HG03045 (cell line): ENCODE measurements at regions not wholly inside any gene's neighbourhood (a gene's known extent, or its start where the extent isn't known, plus 50 kb on each side); places are given as distances from the start of the nearest gene placed in this dataset.

ENCODE experiments used
- ATAC-seq: cut with Tn5 transposase; IDR thresholded peaks from one replicate; pipeline ENCODE4 v1.9.1; 2021; ENCODE audit warnings: mild to moderate bottlenecking, moderate library complexity; ENCODE audit not compliant: unreplicated experiment

DNA sequence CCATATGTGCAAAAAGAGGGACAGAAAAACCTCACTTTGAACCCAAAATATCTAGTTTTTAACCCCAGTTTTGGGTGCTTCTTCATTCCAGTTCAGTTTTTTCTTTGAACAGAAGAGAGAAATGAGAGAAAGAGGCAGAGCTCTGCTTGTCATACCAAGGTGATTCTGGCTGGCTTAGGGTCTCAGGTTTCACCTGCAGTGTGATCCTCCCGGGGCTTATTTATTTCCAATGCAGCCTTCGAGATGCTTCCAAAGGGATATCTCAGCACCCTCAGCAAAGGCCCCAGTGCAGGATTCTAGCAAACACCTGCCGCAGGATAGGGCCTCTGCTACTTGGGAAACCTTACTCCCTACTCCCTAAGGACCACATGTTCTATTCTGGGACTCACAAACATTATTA, 131.3 kb downstream of the WDR11 start:
- ATAC-seq: no peak

DNA sequence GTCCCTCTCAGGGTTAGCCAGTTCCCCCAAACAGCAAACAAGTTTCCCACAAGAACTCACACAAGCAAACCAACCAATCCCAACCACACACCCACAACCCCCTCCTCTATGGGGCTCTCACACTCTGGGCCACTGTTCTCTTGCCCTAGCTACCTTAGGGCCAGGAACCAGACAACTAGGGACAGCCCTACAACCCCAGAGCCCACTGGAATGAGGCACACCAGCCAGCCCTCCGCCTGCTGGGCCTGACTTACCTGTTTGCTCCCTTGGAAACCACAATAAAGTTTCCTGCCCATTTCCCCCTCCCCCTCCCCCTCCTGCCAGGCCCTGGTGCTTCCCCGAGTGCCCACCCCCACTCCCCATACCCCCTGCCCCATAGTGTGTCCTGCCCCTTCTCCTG, 132.6 kb downstream of the WDR11 start:
- no peak for ATAC-seq

DNA sequence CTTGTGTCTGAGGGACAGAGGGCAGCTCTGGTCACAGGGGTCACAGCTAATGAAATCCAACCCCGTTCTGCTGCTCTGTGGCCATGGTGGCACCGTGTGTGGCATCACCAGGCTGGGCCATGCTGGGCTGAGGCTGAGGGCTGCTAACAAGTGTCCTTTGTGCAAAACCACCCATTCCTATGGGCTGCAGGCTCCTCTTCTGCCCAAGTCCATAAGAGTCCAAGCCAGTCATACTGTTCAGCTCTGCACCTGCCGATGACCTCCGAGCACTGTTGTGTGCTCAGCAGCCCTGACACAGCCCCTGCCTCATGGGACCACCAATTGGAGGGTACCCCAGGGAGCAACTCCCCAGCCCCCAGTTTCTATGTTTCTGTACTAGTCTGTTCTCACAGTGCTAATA, 133.1 kb downstream of the WDR11 start:
- ATAC-seq: no peak

DNA sequence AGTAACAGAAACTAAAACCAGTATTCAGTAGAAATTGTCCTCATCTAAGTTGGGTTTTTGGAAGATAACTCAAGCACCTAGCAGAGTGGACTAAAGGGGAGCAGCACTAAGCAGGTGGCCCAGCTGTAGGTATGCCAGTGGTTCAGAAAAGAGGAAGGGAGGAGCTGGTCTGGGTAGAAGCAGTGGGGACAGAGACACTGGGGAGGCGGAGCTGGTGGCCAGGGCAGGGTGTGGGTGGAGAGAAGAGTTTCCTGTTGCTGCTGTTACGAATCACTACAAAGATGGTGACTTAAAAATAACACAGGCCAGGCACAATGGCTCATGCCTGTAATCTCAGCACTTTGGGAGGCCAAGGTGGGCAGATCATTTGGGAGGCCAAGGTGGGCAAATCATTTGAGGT, 136.2 kb downstream of the WDR11 start:
- no peak for ATAC-seq

DNA sequence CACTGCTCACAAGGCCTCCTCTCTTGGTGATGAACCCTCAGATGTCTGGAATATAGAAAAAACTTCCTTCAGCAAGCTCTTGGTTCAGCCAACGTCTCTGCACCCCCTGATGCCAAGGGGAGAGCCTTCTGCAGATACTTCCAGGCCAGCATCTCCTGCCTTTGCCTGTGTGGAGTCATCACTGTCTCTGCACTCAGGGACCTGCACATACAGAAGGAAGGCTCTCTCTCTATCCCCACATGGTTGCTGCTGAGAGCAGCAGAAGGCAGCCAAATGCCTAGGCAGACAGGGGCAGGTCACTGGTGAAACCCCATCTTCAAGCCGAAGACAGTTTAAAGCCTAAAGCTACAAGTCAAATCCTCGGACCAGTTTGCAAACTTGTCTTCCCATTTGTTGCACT, 137.6 kb downstream of the WDR11 start:
- no peak for ATAC-seq

DNA sequence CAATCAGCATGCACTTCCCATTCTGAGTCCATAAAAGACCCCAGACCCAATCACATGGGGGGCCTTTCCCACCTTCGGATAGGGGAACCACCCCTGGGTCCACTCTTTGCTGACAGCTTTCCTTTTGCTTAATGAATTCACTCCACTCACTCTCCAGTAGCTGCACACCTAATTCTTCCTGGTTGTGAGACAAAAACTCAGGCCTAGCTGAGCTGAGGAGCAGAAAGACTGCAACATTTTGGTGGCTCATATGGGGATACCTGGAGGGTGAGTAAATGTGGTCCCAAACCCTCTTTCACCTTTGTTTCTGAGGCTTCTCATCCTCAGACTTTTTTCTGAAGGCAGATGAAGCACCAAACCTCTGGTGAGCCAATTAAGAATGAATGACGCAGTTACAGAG, 138.1 kb downstream of the WDR11 start:
- ATAC-seq: no peak

DNA sequence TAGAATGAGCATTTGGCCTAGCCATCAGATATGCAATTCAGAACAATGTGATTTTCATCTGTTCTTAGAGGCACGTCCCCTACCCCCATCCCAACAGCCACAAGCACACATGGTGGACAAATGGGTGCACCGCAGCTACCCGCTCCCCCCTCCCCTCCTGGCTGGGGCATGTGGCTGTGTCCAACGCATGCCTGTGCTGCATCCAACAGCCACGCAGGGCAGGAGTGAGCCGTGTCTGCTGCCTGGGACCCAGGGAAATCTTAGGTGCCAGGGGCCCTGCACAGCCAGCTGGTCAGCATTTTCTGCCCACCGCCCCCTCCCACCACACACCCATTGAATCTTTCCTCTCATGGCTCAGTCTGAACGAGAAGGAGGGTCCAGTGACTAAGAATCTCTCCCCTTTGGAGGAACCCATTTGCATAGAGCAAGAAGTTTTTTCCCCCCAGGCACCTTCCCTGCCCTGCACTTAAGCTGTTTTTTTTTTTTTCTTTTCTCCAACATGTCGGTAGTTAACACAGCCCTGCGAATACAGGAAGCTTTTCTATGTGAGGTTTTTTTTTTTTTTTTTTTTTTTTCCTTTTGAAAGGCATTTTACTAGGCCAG, 138.9 kb downstream of the WDR11 start:
- no peak for ATAC-seq

DNA sequence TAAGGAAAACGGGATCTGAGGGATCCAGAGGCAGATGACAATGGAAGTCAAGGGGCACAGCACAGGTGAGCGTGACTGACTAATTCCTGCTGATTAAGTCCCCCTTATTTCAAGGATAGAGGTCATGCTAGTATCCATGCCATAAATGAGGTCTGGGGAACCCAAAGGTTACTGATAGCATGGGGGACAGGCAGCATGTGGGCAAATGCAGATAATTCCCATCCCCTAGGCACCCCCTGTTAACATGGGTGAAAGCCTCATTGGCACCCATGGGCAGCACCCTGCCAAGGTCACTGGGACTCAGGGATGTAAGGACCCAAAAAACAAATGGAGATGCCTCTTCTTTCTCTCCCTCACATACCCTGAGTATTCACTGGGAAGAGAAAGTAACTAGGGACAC, 139.7 kb downstream of the WDR11 start:
- no peak for ATAC-seq

DNA sequence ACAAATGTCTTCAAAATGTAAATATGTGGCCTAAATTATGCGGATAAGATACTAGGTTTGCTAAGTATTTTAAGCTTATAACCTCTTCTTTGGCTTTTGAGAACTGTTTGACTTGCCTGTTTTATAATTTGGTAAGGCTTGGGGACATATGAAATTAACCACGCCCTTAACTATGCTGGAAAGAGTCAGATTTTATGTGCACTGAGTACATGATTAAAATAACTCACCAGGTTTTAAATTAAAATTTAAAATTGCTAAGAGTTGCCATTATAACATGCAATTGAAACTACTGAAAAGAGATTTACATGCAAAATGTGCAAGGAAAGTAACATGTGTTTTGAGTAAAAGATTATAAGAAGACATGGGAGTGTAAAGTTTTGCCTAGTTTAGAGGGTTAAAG, 141.9 kb downstream of the WDR11 start:
- no peak for ATAC-seq

DNA sequence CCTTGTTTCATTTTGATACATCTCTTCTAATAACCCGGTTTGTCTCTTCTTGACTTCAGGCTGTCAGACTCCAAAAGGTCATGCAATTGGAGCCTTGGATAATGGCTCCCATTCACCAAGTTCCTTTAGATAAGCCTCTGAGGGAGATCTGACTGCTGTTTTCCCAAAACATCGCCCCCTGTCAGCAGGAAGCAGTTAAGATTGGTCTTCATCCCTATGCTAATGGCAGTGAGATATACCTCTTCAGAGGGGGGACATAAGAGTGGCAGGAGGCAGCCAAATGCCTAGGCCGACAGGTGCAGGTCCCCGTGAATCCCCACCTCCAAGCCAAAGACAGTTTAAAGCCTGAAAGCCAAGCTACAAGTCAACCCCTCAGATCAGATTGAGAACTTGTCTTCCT, 144.6 kb downstream of the WDR11 start:
- no peak for ATAC-seq

DNA sequence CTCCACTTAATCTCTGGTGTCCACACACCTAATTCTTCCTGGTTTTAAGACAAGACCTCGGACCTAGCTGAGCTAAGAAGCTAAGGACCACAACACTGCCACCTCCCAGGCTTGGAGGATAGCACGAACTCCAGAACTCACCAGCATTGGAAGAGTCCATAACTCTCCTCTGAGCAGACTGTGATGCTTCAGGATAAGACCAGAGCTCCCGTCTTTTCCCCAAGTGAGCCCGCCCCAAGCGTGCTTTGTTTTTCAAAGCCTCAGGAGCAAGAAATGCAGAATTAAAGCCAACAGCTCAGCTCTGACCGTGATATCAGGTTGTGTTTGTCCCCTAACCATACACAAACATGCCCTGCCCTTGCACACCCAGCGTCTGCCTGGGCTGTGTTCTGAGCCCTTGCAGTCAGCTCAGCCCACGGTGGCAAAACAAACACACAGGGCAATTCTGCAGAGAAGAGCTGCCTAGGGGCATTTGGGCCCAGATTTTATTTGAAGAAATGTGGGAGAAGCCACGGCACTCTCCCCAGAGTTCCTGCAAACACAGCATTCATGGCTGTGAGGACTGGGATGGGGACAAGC, 145.4 kb downstream of the WDR11 start:
- ATAC-seq: no peak

DNA sequence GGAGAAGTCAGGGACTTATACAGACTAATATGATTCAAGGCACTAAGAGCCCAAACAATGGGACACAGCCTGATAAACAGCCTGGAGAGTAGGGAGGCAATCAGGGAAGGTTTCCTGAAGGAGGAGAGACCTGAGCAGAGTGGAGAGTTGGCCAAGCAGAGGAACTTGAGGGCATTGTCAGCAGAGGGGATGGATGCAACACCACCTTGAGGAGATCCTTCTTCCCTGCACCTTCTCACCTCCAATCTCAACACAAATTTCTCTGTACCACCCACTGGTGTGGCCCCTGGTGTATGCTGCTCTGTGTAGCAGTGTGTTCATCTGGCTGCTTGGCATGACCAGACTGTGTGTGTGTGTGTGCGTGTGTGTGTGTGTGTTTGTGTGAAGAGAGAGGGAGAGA, 146.2 kb downstream of the WDR11 start:
- no peak for ATAC-seq

DNA sequence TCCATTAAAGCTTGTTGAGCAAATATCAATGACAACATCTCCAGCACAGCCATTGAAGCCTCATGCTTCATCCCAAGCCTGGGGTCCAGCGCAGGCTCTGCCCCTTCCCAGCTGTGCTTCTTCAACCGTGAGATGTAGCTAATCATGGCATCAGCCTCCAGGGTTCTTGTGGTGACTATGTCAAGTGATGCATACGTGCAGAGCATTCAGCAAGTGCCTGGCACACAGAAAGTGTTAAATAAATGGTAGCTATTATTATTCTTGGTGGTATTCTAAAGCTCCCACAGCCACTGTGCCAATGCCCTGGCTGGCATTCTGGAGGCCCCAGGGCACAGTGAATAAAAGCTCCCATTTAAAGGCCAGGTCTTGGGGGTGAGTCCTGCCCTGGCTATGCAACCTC, 146.6 kb downstream of the WDR11 start:
- no peak for ATAC-seq

DNA sequence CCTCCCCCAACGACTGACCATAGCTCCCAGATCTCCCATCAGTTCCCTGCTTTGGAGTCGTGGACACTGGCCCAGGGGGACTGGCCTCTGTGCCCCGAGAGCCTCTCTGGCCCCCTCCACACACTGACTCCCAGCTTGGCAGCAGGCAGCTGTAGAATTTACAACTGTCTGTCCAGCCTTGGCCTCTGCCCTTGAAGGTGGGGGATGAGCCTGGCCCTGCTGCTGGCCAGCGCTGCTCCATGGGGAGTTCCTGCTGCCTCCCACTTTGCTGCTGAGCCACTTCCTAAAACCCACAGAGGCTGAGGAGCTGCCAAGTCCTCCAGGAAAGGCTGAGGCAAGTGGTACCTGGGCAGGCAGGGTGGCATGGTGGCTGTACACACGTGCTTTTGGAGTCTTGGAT, 147.1 kb downstream of the WDR11 start:
- no peak for ATAC-seq

DNA sequence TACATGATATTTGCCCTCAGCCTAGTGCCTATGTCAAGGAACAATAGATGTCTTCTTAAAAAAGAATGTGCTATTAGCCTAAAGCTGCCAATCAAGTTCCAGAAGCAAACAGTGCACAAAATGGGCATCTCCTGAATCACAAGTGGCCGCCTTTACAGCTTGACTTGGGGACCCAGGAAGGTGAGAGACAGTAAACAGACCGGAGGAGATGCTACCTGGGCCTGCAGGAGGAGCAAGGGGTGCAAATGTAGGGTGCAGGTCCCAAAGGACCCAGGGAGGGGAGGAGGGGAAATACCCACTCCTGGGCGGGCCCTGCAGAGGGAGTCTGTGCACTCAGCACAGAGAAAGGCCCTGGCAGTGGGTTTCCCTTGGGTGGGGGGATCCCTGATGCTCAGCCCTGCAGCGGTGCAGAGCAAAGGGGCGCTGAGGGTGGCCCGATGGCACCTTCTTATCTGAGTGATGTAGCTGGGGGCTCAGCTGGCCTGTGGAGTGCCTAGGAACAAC, 147.7 kb downstream of the WDR11 start:
- no peak for ATAC-seq

DNA sequence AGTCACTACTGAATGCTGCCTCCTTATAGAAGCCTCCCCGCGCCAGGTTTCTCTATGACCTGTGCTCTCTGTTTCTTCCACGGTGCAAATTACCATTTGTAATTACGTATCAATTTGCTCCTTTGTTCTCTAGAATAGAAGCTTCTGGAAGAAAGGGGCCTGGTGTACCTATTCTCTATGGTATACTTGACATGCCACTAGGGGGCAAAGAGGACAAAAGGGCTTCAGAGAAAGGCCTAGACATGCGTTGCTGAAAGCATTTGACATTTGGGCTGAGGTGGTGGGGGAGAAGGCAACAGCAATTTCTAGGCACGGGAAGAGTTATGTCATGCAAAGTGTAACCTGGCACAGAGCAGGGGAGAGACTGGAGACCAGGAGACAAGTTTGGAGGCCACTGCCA, 148.7 kb downstream of the WDR11 start:
- ATAC-seq: no peak

DNA sequence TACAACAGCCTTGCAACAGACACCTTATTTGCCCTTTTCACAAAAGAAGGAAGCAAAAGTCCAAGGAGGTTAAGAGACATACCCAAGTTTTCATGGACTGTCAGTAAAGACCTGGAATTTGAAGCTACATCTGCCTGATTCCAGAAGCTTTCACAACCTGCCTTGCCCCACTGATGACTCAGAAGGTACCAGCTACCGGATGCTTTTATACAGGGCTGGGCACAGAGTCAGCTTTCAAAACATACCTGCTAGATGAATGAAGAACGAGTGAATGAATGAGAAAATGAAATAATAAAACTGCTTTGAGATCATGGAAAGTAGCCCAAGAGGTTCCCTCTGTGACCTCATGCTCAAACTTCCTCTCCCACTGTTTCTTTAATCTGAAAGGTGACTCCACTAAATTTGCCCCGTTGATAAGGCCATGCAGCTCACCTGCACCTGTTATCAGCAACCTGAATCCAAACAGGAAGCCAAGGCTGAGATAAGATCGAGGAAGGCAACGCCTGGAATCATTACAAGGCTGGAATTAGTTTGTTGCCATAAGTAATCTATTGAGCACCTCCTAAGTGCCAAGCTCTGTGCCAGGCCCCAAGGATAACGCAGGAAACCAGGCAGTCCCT, 151.5 kb downstream of the WDR11 start:
- ATAC-seq: no peak

DNA sequence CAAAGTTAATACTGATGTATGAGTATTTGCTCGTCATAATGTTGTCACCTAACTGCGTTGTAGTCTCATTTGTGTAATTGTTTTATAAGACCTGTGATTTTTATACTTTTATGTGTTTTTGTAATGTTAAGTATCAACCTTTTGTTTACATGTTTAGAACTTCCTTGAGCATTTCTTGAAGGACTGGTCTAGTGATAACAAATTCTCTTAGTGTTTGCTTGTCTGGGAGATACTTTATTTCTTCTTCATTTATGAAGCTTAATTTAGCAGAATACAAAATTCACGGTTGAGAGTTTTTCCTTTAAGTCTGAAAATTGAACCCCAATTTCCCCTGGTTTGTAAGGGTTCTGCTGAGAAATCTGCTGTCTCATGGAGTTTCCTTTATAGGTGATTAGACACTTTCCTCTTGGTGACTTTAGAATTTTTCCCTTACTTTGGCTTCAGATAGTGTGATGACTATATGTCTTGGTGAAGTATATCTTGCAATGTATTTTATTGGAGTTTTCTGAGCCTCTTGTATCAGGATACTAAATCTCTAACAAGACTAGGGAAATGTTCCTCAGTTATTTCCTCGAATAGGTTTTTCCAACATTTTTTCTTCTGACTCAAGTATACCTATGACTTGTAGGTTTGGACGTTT, 154.9 kb downstream of the WDR11 start:
- ATAC-seq: no peak

DNA sequence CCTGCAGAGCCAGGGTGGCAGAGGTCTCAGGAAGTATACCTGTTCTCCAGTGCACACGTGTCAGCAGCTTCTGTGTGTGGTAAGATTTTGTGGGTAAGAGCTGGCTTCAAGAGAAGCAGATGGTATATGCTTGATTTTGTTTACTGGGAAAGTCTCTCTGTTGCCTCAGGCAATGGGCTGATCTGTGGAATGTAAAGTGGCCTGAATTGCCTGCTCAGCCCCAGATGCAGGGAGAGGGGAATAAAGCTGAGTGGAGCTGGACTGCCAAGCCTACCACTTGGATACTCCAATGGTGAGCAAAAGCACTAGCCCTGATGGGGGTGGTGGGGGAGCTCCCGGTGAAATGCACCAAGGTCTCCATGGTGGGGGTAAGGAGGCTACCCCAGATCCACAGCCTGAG, 156.1 kb downstream of the WDR11 start:
- ATAC-seq: no peak

DNA sequence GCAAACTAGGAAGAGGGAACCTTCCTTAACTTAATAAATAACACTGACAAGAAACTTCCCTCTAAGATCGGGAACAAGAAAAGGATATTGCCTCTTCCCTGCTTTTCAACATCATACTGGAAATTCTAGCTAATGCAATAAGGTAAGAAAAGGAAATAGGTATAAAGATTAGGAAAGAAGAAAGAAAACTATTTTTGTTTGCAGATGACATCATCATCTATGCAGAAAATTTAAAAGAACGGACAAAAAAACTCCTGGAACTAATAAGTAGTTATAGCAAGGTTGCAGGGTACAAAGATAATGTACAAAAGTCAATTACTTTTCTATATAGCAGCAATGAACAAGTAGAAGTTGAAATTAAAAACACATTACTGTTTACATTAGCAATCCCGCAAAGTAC, 164.8 kb downstream of the WDR11 start:
- ATAC-seq: no peak

DNA sequence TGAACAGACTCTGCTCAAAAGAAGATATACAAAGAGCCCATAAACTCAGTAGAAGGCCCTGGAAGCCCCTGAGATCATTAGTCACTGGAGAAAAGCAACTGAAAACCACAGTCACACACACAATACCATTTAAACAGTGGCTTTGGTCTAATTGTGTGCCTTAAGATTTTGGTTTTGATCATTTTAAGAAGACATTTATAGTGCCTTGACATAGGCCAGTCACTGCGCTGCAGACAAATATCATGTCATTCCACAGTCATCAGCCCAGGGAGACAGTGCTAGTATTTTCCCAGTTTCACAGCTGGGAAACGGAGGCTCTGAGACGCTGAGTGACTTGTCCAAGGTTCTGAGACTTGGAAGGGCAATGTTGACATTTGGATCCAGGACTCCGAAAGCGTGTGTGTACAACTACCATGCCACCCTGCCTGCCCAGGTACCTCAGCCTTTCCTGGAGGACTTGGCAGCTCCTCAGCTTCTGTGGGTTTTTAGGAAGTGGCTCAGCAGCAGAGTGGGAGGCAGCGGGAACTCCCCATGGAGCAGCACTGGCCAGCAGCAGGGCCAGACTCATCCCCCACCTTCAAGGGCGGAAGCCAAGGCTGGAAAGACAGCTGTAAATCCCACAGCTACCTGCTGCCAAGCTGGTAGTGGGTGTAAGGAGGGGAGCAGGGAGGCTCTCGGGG, 173.9 kb downstream of the WDR11 start:
- ATAC-seq: no peak

DNA sequence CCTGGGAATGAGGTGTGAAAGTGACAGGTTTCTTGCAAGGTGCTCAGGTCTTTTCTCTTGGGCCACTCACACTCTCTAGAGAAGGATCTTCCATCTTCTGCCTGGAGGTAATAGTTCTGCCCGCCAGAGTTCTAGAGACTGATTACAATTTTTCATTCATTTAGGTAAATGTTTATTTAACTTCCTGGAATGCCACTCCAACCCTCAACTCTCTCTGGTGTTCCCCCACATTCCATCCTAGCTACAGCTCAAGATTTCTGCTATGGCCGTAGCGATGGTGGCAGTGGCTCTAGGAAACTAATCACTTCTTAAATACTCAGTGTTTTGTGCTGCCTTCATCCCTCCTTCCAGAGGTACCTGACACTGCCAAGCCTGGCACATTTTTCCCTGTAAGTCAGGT, 174.6 kb downstream of the WDR11 start:
- ATAC-seq: no peak
